Thyroid gland (tissue), 4 donors: ENCODE measurements at regions not wholly inside any gene's neighbourhood (a gene's known extent, or its start where the extent isn't known, plus 50 kb on each side); places are given as distances from the start of the nearest gene placed in this dataset.

Experiments used
- DNase-seq, 2 donors: peaks; one replicate each; pipeline ENCODE4 v3.0.0-alpha.2; 2019
- H3K27ac ChIP-seq, 3 donors: fragments of 200-600 bp; sonication (generic); 1 replicate in 2 of 3; 2 replicates in 1 of 3; pipeline ENCODE4 v1.5.1; 2016 to 2019; ENCODE audit warnings: mild to moderate bottlenecking in 1 of 3, moderate library complexity in 1 of 3
- H3K27me3 ChIP-seq: fragments of 200-600 bp; sonication (generic); one replicate; pipeline ENCODE4 v1.5.1; 2019
- H3K36me3 ChIP-seq, 2 donors: fragments of 200-600 bp; sonication (generic); one replicate each; pipeline ENCODE4 v1.5.1; 2016 to 2019
- H3K4me1 ChIP-seq, 2 donors: fragments of 200-600 bp; sonication (generic); one replicate each; pipeline ENCODE4 v1.5.1; 2017 to 2019
- H3K4me3 ChIP-seq, 3 donors: fragments of 200-600 bp; sonication (generic); replicated peaks in 1 of 3; 1 replicate in 2 of 3; 2 replicates in 1 of 3; pipeline ENCODE4 v1.5.1; 2016; ENCODE audit warnings: mild to moderate bottlenecking in 1 of 3
- H3K9me3 ChIP-seq: fragments of 200-600 bp; sonication (generic); one replicate; pipeline ENCODE4 v1.5.1; 2017
- POLR2A ChIP-seq, 2 donors: fragments of 450-650 bp; IDR thresholded peaks; one replicate each; pipeline ENCODE4 v1.6.1; 2017; ENCODE audit warnings: antibody characterized with exemption in 2 of 2, mild to moderate bottlenecking in 2 of 2, moderate library complexity in 1 of 2
- WGBS, 2 donors: methylation state at CpG; one replicate each; pipeline ENCODE4 v1.1.5; 2017; 5-methylcytosine and 5-hydroxymethylcytosine counted together
- intact Hi-C: fragments of 100-400 bp; cut with DNase I; formaldehyde crosslinking; loops from one replicate; pipeline ENCODE4 v1.15.1; 2023
- TF ChIP-seq, protein P1 (sequence below), 6 experiments: fragments of 200-600 bp in 3 of 6; fragments of 450-650 bp in 3 of 6; sonication (generic) in 3 of 6; IDR thresholded peaks; one replicate each; pipeline ENCODE4 v1.5.1; 2016 to 2019; ENCODE audit warnings: antibody characterized with exemption in 6 of 6, mild to moderate bottlenecking in 2 of 6, inconsistent platforms in 1 of 6, moderate library complexity in 1 of 6

GRCh38 chr18:78305789-78306188, 673.8 kb upstream of the SALL3 start:
- Histone ChIP-seq H3K4me1 (no peaks in the 10 kb centered on the region), H3K36me3 (no peaks in the 10 kb centered on the region), H3K27me3 (no peaks in the 10 kb centered on the region), H3K27ac (no peak overlapping the region), H3K9me3 (no peaks in the 10 kb centered on the region), H3K4me3 (no peak overlapping the region)
- 62 to 73% methylated on average over 6 of the region's 6 CpGs for WGBS, 2 donors
- intact Hi-C loops: no loop called here
- no peak for DNase-seq
- no peak for TF ChIP-seq POLR2A (IDR thresholded peaks at IDR 0.05)
- TF ChIP-seq, protein P1, sequence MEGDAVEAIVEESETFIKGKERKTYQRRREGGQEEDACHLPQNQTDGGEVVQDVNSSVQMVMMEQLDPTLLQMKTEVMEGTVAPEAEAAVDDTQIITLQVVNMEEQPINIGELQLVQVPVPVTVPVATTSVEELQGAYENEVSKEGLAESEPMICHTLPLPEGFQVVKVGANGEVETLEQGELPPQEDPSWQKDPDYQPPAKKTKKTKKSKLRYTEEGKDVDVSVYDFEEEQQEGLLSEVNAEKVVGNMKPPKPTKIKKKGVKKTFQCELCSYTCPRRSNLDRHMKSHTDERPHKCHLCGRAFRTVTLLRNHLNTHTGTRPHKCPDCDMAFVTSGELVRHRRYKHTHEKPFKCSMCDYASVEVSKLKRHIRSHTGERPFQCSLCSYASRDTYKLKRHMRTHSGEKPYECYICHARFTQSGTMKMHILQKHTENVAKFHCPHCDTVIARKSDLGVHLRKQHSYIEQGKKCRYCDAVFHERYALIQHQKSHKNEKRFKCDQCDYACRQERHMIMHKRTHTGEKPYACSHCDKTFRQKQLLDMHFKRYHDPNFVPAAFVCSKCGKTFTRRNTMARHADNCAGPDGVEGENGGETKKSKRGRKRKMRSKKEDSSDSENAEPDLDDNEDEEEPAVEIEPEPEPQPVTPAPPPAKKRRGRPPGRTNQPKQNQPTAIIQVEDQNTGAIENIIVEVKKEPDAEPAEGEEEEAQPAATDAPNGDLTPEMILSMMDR (IDR thresholded peaks at IDR 0.05): no peak

DNA sequence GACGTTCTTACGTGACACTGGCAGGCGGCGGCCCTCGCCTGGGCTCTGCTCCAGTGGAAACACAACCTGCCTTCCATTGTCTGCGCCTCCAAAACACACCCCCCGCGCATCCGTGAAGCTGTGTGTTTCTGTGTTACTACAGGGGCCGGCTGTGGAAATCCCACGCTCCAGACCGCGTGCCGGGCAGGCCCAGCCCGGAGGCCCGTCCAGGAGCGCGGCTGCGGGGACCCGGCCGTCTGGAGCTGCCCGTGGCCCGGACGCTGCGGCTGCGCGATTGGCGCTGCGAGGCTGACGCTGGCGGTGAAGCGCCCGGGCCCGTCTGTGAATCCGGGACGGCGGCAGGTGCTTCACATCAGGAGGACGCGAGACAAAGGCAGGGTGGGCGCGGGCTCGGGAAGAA, 670.3 kb upstream of the SALL3 start:
- no peak for DNase-seq
- TF ChIP-seq, protein P1 (IDR thresholded peaks at IDR 0.05): no peak
- 80 to 86% methylated on average over 33 to 42 of the region's 42 CpGs for WGBS, 2 donors
- H3K9me3 ChIP-seq: no peaks in the 10 kb centered on the region
- H3K27me3 ChIP-seq: no peaks in the 10 kb centered on the region
- H3K4me1 ChIP-seq: no peaks in the 10 kb centered on the region
- H3K27ac ChIP-seq: no peak overlapping the region
- no peaks in the 10 kb centered on the region for H3K36me3 ChIP-seq
- no peak overlapping the region for H3K4me3 ChIP-seq
- intact Hi-C loops: no loop called here

GRCh38 chr18:78309924-78310323, 669.7 kb upstream of the SALL3 start:
- Histone ChIP-seq H3K36me3 (no peaks in the 10 kb centered on the region), H3K4me1 (no peaks in the 10 kb centered on the region), H3K27ac (no peak overlapping the region), H3K27me3 (no peaks in the 10 kb centered on the region), H3K9me3 (no peaks in the 10 kb centered on the region), H3K4me3 (no peak overlapping the region)
- 58 to 67% methylated on average over 8 of the region's 8 CpGs for WGBS, 2 donors
- TF ChIP-seq, protein P1 (IDR thresholded peaks at IDR 0.05): no peak
- TF ChIP-seq POLR2A (IDR thresholded peaks at IDR 0.05): no peak
- DNase-seq: no peak
- intact Hi-C loops: no loop called here

DNA sequence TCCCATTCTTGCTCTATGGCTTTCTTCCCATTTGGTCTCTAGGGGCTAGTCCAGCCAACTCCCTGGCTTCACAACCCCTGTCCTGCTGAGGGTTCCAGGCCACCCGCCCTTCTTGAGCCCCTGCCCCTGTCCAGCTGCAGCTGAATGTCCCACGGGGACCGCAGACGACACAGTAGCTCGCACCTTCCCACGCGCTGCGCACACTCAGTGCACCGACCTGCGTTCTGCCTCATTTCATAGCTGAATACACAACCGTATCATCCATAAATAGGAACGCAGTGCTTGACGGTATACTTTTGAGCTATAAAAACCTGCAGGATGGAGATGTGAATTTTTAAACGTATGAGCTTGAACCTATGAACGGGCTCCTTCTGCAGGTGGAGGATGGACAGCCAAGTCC, 660.4 kb upstream of the SALL3 start:
- 89 to 90% methylated on average over 15 of the region's 15 CpGs for WGBS, 2 donors
- no peak for TF ChIP-seq POLR2A (IDR thresholded peaks at IDR 0.05)
- TF ChIP-seq, protein P1 (IDR thresholded peaks at IDR 0.05): no peak
- Histone ChIP-seq H3K4me1 (no peaks in the 10 kb centered on the region), H3K36me3 (no peaks in the 10 kb centered on the region), H3K27me3 (no peaks in the 10 kb centered on the region), H3K9me3 (no peaks in the 10 kb centered on the region), H3K27ac (no peak overlapping the region), H3K4me3 (no peak overlapping the region)
- intact Hi-C loops: no loop called here
- no peak for DNase-seq

DNA sequence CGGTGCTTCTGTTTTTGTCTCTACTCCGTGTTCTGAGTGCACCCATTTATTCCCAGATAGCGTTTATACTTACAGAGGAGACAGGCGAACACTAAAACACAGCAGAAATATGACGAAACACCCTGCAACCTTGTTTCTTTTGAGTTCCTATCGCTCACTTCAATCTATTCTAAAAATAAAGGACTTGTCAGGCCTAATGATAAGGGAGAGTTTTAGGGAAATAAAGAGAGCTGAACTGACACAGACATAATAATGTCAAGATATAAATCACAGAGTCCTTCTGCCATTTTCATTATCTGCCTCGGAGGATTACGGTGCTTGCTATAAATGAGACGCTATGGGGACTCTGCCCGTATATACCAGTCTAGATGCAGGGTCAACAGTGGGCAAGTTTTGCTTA, 659.7 kb upstream of the SALL3 start:
- TF ChIP-seq, protein P1 (IDR thresholded peaks at IDR 0.05): no peak
- no peak for TF ChIP-seq POLR2A (IDR thresholded peaks at IDR 0.05)
- Histone ChIP-seq H3K9me3 (no peaks in the 10 kb centered on the region), H3K4me3 (no peak overlapping the region), H3K4me1 (no peaks in the 10 kb centered on the region), H3K27ac (no peak overlapping the region), H3K27me3 (no peaks in the 10 kb centered on the region), H3K36me3 (no peaks in the 10 kb centered on the region)
- DNase-seq: no peak
- intact Hi-C loops: no loop called here
- 82 to 89% methylated on average over 10 of the region's 10 CpGs for WGBS, 2 donors
